Stimulated activated CD4-positive, alpha-beta T cell treated with anti-CD3 and anti-CD28 coated beads, Interleukin-12 subunit alpha, Interleukin-12 subunit beta, amount 100 ng/mL, for 24 hours (primary cell): ENCODE measurements at regions not wholly inside any gene's neighbourhood (a gene's known extent, or its start where the extent isn't known, plus 50 kb on each side); places are given as distances from the start of the nearest gene placed in this dataset.
A peak's percentile ranks its signal among the peaks of the same experiment; 100 is the strongest.
"Not testable (repeated sequence)": the region's sequence is repeated elsewhere in the genome, so short reads cannot be mapped to it uniquely, and the experiment has no call there.

ENCODE experiments used
- DNase-seq, 2 experiments: peaks; one replicate each; pipeline ENCODE4 v3.0.0-alpha.2; 2020; ENCODE audit warnings: low read depth in 2 of 2

DNA sequence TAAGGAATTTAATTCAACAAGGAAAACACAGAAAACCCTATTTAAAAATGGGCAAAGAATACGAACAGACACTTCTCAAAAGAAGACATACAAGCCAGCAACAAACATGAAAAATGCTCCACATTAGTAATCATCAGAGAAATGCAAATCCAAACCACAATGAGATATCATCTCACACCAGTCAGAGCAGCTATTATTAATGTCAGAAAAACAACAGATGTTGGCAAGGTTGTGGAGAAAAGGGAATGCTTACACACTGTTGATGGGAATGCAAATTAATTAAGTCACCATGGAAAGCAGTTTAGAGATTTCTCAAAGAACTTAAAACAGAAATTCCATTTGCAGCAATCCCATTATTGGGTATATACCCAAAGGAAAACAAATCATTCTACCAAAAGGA is 55.2 kb downstream of the GCC1 start:
- DNase-seq = no peak

DNA sequence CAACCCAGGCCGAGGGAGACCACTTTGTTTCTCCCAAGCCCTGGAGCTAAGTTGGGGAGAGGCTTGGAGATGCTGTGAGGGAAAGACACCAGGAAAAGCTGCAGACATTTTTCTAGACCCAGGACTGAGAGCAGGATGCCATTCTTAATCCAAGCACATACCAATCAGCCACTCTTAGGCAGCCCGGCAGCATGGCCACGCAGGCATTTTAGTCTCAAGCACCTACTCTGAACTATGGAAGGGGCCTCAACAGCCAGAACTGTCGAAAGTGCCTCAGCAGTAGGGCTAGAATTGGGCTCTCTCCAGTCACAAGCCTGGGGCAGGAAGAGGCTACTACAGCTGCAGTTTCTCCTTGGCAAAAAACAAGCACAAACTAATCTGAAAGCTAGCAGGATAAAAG is 57.8 kb downstream of the GCC1 start:
- DNase-seq = no peak

DNA sequence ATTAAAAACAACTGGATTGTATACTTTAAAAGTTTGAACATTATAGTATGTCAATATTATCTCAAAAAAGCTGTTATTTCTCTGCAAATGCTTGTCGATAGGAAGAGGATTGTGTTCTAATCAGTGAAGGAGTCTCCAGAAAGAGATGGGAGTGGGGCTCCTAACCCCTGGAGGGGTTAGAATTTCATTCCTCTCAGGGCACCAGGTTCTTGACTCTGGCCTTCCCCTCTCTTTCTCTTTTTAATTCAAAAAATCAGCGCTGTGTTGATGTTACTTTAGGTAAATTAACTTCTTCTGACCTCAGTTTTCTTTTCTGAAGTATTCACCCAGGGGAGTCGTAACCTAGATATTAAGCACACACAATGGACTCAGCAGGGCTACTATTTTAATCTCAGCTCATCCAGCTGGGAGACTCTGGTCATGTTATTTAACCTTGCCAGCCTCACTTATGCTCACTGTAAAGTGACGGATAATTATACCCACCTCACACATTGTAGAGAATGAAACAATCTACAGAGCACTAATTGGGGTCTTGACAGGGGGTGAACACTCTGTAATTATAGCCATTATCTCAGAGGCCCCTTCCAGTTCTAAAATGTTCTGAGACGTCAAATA is 59.4 kb downstream of the GCC1 start:
- no peak for DNase-seq

DNA sequence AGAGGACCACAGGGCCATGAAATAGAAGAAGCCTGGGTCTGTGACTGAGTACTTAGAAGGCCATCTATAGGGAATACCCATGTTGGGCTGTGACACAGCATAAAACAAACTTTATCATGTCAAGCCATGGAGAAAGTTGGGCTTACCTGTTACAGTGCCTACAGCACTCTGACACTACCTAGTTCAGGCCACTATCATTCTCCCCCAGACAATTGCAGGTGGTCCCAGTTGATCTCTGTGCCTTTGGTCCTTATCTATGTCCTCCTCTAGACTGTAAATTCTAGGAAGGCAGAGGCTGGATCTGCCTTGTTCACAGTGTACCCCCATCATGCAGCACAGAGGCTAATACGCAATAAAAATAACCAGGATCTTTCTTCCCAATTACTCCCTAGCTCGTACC is 69.1 kb downstream of the GCC1 start:
- no peak for DNase-seq

DNA sequence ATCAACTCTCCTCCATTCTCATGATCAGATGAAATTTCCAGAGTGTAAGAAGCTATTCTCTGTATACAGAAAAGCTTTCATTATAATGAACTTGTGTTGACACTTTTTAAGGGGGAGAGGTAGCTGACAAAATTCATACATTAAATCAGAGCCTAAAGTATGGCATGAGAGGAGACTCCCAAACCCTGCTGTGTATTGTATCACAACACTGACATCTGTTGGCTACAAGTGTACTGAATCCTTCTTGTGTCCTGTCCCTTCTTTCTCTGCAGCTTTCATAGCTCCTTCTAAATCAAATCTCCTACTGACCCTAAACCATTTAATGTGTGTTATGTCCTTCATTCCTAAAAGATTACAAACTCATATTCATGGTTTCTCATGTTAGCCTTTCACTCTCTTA is 70.9 kb downstream of the GCC1 start:
- DNase-seq = no peak

DNA sequence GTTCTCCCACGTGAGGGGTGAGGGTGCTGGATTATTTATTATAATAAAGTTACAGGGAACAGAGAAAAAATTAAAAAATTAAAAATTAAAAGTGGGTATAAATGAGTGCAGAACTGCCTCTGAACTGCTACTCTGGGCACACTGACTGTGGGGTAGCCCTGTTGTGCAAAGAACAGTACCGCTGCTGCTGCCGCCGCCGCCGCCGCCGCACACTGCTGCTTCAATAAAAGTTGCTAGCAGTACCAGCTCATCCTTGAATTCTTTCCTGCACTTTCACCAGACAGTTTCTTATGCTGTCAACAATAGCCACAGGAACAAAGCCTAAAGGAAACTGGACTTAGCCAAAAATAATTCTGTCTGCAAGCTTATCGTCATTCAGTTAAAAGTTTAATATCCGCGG is 72.1 kb downstream of the GCC1 start:
- no peak for DNase-seq

DNA sequence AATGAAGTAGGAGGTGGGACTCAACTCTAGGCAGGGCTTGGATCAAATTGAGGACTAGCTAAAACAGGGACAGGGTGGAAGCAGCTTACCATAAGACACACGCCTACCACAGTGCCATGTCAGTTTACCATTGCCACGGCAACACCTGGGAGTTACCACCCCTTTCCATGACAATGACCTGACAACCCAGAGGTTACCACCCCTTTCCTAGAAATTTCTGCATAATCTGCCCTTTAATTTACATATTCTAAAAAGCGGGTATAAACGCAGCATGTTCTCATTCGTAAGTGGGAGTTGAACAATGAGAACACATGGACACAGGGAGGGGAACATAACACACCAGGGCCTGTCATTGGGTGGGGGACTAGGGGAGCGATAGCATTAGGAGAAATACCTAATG is 72.7 kb downstream of the GCC1 start:
- no peak for DNase-seq

DNA sequence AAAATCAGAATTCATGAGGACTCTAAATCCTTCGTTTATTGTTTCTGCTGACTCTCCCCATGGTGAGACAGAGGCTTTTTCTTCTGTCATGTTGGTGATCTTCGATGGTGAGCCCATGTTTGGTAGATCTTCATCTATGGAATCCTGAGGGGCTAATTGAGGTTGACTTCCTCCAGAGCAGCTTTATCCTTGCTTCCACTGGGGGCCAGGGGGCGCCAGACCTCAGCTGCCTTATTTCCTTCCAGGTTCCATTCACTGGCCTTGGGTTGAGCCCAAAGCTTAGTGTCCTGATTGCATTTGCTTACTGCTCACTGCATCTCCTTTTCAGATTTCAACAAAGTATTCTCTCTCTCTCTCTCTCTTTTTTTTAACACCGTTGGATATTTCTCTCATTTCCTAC is 80.7 kb downstream of the GCC1 start:
- DNase-seq = no peak

DNA sequence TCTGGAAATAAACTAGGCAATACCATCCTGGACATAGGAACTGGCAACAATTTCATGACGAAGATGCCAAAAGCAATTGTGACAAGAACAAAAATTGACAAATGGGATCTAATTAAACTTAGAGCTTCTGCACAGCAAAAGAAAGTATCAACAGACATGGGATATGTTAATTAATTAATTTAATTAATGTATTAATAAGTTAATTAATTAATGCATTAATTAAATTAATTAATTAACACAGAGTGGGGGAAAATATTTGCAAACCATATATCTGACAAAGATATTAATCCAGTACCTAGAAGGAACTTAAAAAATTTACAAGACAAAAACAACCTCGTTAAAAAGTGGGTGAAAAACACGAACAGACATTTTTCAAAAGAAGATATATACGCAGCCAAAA is 83.6 kb downstream of the GCC1 start:
- no peak for DNase-seq

DNA sequence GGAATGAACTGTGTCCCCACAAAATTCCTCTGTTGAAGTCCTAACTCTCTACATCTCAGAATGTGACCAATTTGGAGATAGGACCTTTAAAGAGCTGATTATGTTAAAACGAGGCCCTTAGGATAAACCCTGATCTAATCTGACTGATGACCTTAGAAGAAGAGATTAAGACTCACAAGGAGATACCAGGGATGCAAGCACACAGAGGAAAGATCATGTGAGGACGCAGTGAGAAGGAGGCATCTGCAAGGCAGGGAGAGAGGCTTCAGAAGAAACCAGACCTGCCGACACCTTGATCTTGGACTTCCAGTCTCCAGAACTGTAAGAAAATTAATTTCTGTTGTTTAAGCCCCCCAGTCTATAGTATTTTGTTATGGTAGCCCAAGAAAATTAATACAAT is 94.9 kb upstream of the ZNF800 start:
- DNase-seq = no peak

DNA sequence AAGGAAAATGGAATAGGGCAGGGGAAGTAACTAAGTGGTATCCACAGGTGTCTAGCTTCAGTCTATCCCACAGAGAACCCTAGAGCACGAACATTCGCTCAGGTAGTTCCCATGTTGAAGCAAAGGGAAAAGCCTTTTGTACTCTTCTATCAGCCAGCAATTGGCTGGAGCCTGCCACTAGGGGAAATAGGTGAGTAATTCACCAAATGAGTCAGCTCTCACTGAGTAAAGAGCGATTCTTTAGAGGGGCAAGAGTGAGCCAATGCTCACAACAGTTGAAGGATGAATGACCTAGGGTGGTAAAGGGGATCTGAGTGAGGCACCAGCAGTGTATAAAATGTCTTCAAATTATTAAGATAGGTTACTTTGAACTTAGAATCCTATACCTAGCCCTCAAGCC is 94.1 kb upstream of the ZNF800 start:
- no peak for DNase-seq

DNA sequence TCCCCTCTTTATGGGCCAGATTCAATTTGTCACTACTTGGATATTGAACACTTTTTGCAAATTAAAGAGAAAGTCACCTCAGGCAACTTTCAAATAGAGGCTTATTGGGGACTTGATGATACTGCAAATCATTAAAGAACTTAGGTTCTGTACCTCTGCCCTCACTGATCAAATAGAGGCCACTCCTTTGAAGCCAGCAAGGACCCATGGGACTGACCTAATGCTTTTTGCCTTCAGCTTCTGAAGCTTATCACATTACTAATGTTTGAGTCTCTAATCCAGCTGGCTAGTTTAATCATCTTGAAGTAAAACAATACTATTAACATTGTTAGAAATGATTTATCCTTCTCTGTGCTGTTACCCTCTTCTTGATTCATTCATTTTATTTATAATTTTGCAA is 93.0 kb upstream of the ZNF800 start:
- no peak for DNase-seq

DNA sequence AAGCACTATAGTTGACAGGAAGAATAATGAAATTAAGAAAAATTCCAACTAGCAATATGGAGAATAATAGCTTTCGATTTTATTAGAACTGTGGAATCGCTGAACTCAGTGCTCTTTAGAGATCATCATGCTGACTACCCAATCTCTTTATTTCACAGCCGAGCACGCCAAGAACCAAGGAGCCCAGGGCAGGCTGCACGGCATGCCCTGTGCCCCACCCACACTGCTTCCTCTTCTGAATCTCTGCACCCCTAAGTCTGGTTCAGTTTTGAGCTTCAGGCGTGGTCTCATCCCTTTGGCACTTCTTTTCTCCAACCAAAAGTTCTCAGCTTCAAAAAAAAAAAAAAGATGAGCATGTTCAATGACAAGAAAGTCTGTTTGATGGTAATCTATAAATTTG is 92.4 kb upstream of the ZNF800 start:
- DNase-seq = no peak

DNA sequence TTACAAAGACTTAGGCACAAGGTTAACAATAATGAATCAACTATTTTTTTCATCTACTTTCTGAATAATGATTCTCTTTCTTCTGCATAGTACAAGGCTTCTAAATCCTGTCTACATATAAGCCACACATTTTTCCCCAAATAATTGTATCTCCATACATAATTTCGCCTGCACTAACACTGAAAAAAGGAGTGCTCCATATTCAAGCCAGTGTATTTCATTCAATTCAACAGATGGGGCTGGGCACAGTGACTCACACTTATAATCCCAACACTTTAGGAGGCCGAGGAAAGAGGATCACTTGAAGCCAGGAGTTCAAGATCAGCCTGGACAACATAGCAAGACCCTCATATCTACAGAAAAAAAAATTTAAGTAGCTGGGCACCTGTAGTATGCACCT is 86.0 kb upstream of the ZNF800 start:
- no peak for DNase-seq

DNA sequence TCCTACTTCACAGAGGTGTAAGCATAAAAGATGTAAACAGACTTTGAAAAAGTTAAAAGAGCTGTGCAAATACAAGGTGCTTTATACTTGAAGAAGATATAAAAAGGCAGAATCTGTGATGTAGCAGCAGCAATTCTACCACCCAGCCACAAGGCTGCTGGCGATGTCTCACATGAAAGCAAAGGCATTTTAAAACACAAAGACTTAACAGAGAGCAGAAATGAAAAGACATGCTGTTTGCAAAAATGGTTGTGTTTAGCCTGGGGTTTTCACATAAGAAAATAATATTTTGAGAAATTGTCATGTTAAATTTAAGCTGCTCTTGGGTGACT is 85.5 kb upstream of the ZNF800 start:
- no peak for DNase-seq

DNA sequence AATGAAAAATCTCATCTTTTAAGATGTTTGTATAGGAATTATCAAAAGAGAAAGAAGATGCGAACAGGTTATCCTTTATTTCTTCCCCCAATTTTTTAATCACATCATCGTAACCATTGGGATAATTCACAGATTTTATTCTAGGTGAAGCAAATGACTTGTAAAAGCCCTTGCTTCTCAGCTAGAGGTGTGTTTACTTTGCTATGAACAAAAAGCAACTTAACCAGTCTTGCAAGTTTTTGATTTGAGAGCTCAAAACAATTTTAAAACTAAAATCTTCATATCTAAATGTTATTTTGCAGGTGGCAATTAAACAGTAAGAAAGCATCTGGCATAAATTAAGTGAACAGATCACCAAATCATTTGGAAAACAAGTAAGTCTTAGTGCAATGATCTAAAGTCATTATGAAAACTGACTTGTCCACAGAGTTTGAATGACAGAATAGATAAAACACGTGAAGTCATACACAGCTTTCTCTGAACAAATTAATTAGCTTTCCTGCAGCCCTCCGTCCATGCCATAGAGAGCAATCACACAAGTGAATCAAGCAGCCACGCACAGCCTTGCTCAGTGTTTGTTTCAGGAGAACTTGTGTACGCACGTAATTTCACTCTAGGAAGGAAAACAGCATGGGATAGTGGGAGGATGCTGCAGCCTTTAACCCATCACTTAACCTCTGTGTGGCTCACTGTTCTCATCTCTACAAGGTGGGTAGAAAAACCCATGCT is 85.0 kb upstream of the ZNF800 start:
- no peak for DNase-seq

DNA sequence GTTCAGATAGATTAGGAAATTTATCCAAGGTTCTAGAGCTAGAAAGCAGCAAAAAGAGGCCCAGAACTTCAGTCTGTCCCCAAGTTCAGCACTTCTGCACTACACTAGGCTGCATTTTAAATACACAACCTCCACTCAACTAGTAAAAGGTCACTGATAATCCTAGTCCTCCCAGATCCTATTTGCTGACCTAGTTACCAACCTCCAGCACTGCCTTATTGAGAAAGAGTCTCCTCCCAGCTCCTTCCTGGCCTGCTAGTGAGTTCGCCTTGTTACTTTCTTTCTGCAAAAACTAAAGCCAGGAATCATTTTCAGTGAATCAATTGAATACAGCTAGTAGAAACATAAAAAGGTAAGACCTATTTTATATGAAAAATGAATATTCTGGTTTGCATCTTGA is 84.1 kb upstream of the ZNF800 start:
- DNase-seq = no peak

DNA sequence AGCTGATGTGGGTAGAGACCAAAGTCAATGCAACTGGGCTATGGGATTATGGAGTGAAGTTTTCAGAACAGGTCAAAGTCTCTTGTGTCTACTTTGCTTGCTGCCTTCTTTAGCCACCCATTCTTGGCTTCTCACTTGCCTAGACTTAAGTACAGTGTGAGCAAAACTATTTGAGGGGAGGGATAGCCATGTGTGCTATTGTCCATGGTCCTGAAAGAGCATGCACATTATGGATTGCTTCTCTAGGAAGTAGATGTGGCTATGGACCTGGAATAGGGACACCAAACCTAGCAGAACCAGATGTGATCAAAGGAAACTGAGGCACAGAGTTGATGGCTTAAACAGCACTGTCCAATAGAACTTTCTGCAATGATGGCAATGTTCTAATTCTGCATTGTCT is 81.9 kb upstream of the ZNF800 start:
- DNase-seq = no peak

DNA sequence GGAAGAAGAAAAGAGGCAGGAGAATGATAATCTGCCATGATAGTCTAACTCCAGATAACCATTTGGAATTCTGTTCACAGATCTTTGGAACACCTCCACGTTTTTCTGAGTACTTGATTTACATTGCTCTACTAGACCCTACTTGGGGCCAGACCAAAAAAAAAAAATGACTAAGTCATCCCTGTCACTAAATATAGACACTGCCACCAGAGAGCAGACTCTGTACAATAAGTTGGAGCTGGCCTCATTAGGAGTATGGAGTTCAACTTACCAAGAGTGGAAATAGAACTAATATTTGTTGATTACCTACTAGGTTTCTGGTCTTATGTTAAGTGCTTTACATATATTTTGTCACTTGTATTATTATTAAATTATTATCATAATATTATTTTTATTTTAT is 80.9 kb upstream of the ZNF800 start:
- no peak for DNase-seq

DNA sequence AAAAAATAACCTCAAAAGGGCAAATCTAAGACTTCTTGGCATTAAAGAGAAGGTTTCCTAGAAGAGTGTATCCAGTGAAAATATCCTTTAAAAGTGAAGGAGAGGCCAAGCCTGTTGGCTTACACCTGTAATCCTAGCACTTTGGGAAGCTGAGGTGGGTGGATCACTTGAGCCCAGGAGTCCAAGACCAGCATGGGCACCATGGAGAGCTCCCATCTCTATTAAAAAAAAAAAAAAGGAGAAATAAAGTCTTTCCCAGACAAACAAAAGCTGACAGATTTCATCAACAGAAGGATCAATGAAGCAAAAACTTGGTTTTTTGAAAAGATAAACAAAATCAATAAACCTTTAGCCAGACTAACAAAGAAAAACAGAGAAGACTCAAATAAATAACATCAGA is 67.6 kb upstream of the ZNF800 start:
- no peak for DNase-seq

DNA sequence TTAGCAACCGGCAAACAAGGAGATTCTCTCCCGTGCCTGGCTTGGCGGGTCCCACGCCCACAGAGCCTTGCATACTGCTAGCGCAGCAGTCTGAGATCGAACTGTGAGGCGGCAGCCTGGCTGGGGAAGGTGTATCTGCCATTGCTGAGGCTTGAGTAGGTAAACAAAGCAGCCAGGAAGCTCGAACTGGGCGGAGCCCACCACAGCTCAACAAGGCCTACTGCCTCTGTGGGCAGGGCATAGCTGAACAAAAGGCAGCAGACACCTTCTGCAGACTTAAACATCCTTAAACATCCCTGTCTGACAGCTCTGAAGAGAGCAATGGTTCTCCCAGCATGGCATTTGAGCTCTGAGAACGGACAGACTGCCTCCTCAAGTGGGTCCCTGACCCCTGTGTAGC is 58.8 kb upstream of the ZNF800 start:
- not testable (repeated sequence) for DNase-seq

DNA sequence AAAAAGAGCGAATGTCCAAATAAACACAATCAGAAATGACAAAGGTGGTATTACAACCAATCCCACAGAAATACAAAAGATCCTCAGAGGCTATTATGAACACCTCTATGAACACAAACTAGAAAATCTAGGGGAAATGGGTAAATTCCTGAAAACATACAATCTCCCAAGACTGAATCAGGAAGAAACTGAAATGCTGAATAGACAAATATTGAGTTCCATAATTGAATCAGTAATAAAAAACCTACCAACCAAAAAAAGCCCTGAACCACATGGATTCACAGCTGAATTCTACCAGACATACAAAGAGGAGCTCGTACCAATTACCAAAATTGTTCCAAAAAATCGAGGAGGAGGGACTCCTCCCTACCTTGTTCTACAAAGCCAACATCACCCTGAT is 56.1 kb upstream of the ZNF800 start:
- DNase-seq = no peak

DNA sequence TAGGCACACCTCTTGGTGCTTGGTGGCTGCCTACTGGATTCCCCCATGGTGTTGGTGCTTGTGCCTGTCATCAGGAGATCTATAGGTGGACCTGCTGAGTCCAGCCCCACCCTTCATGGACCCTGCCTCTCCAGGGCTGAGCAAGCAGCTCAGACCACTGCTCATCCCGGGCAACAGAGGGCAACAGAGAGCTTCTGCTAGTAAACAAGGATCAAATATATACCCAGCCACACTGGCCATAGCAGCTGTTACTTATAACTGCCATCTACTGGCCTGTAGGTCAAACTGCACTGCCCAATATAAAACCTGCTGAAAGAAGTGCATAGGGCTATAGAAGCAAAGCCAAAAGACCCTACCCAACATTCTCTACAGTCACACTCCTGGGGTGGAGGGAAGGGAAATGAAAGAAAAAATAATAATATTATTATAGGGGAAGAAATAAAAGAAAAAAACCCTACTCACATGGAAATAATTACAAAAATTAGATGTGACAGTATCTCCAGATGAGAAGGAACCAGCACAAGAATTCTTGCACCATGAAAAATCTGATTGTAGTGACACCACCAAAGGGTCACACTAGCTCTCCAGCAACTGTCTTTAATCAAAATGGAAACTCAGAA is 54.9 kb upstream of the ZNF800 start:
- peak; percentile 17 to 33 for DNase-seq

DNA sequence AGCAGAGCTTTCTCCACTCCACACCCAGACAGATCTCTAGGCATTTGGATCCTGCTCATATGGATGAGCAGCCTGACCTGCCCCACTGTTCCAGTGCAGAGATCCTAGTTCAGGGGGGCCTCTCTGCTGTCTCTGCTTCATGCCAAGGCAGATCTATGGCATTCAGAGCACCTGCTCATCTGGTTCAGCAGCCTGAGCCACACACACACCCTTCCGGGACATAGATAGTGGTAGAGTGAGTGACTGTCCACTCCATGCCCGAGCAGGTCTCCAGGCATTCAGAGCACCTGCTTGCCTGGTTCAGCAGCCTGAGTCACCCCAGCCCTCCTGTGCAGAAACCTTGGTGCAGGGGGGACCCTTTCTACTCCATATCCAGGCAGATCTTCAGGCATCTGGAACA is 54.3 kb upstream of the ZNF800 start:
- DNase-seq = no peak
